Activated naive CD8-positive, alpha-beta T cell treated with anti-CD3 and anti-CD28 coated beads for 36 hours (primary cell): ENCODE measurements at regions not wholly inside any gene's neighbourhood (a gene's known extent, or its start where the extent isn't known, plus 50 kb on each side); places are given as distances from the start of the nearest gene placed in this dataset.
"Not testable (repeated sequence)": the region's sequence is repeated elsewhere in the genome, so short reads cannot be mapped to it uniquely, and the experiment has no call there.

Source experiments
- DNase-seq: peaks from one replicate; pipeline ENCODE4 v3.0.0; 2021
- H3K27ac Mint-ChIP-seq: one replicate; pipeline ENCODE4 v1.8.0; 2022; ENCODE audit warnings: mild to moderate bottlenecking, moderate library complexity, mixed read lengths
- H3K27me3 Mint-ChIP-seq: one replicate; pipeline ENCODE4 v1.8.0; 2022; ENCODE audit warnings: mild to moderate bottlenecking, mixed read lengths
- H3K36me3 Mint-ChIP-seq: one replicate; pipeline ENCODE4 v1.8.0; 2021; ENCODE audit warnings: mild to moderate bottlenecking, mixed read lengths
- H3K4me1 Mint-ChIP-seq: one replicate; pipeline ENCODE4 v1.8.0; 2021; ENCODE audit warnings: mixed read lengths
- H3K4me3 Mint-ChIP-seq: one replicate; pipeline ENCODE4 v1.8.0; 2022; ENCODE audit warnings: mild to moderate bottlenecking, moderate library complexity, mixed read lengths
- H3K9me3 Mint-ChIP-seq: one replicate; pipeline ENCODE4 v1.8.0; 2022; ENCODE audit warnings: mixed read lengths

- H3K9me3 Mint-ChIP-seq, H3K36me3 Mint-ChIP-seq, H3K27ac Mint-ChIP-seq, DNase-seq, H3K4me3 Mint-ChIP-seq, H3K4me1 Mint-ChIP-seq: not testable (repeated sequence)
- peaks cover 31% of the 10 kb centered on the region for H3K27me3 Mint-ChIP-seq
Observed at GRCh38 chr15:83383608-83384139, 63.5 kb upstream of the SH3GL3 start.

GRCh38 chr15:83396101-83396500 is 51.0 kb upstream of the SH3GL3 start:
- Mint-ChIP-seq H3K27ac (no peak overlapping the region), H3K4me3 (no peak overlapping the region), H3K36me3 (no peaks in the 10 kb centered on the region), H3K4me1 (no peaks in the 10 kb centered on the region), H3K27me3 (peaks cover 19% of the 10 kb centered on the region), H3K9me3 (no peaks in the 10 kb centered on the region)
- no peak for DNase-seq
